HG03354 (cell line): ENCODE measurements at regions not wholly inside any gene's neighbourhood (a gene's known extent, or its start where the extent isn't known, plus 50 kb on each side); places are given as distances from the start of the nearest gene placed in this dataset.

ENCODE experiments used
- ATAC-seq: cut with Tn5 transposase; IDR thresholded peaks from one replicate; pipeline ENCODE4 v1.9.1; 2021; ENCODE audit warnings: mild to moderate bottlenecking; ENCODE audit not compliant: unreplicated experiment, poor library complexity, severe bottlenecking

- no peak for ATAC-seq
Measured at GRCh38 chr18:26705757-26706156, 157.4 kb upstream of the KCTD1 start.

GRCh38 chr18:26703170-26703930, 155.0 kb upstream of the KCTD1 start:
- ATAC-seq = no peak

DNA sequence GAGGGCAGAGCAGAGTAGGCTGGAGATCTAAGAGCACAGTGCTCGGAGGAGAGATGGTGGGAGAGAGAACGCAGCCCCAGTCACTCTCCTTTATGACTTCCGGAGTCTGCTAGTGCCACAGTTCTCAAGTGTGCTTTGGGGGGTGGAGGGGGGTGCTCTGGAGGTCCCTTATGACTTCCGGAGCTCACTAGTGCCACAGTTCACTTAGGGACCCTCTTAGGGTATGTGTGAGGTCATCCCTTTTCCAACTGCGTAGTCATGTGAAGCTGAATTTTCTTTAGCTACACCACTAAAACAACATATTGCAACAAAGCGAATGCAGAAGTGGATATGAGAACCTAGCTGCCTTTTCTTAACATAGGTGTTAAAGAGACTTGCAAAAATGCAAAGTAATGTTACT, 153.7 kb upstream of the KCTD1 start:
- ATAC-seq = no peak

- no peak for ATAC-seq
Measured at GRCh38 chr18:26700728-26701127, 152.4 kb upstream of the KCTD1 start.

DNA sequence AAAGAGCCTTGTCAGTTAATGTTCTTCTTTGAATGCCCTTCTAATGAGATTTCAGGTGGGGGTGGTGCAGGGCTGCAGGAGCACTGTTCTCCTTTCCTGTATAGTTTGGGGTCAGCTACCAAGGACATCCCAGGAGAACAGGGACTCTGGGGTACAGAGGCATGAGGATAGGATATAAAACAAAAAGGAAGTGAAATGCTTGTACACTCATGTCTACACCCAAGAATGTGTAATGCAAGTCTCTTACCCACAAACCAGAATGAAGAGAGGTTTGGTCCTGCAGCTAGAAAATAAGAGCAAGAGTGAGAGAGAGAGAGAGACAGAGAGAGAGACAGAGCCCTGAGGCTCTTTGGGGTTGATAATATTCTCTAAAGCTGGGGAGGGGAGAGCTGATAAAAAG, 151.8 kb upstream of the KCTD1 start:
- no peak for ATAC-seq

GRCh38 chr18:26697186-26697884, 149.0 kb upstream of the KCTD1 start:
- no peak for ATAC-seq

- ATAC-seq = no peak
Measured at GRCh38 chr18:26696786-26697185, 148.4 kb upstream of the KCTD1 start.

- no peak for ATAC-seq
Measured at GRCh38 chr18:26696308-26696707, 148.0 kb upstream of the KCTD1 start.

- ATAC-seq = no peak
Measured at GRCh38 chr18:26689226-26689879, 141.0 kb upstream of the KCTD1 start.

- ATAC-seq = no peak
Measured at GRCh38 chr18:26686532-26686931, 138.2 kb upstream of the KCTD1 start.

DNA sequence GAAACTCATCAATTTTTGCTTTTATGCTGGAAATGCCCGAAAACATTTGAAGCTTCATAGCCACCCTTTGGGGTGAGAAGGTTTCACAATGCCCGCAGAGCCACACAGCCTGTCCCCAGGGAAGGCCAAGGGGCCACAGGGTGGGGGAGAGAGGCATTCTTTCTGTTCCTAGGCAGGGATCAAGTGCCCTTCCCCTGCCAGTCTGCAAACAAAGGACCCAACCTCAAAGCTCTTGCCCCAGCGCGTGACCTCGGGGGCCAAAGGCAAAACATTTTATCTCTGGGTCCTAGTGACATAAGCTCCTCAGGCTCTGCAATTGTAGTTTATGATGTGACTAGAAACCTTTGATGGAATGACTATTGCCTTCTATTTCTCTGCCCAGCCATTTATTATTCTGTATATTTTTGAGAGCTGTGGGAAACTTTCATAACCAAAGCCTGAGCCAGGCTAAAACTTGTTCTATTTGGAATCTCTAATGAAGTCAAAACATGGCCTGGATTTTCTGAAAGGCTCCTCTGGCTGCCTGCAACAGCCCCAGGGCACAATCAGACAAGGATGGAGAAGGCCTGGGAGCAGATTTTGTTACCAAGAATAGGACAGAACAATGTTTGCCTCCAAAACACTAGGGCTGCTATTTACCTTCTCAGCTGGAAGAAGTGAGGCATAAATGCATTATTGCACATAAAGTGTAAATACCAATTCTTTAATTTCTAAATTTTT, 137.2 kb upstream of the KCTD1 start:
- ATAC-seq = no peak

GRCh38 chr18:26677957-26678356, 129.6 kb upstream of the KCTD1 start:
- ATAC-seq = no peak

DNA sequence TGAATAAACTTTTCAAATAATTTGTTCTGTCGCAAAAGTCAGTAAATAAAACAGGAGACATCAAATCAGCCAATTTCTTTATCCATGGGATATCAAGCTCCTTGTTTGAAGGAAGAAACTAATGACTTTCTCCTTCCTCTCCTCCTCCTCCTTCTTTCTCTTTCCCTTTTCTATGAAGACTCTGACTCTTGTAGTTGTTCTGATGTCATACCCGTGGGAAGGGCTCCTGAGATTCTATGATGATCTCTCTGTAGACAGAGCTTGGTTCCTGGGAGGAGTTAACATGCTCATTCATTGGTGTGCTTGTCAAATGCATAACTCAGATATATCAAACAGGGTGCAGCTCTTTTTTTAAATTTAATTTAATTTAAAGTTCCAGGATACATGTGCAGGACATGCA, 118.7 kb upstream of the KCTD1 start:
- ATAC-seq = no peak

- no peak for ATAC-seq
Measured at GRCh38 chr18:26662996-26663395, 114.6 kb upstream of the KCTD1 start.

GRCh38 chr18:26657631-26658581, 109.6 kb upstream of the KCTD1 start:
- no peak for ATAC-seq

DNA sequence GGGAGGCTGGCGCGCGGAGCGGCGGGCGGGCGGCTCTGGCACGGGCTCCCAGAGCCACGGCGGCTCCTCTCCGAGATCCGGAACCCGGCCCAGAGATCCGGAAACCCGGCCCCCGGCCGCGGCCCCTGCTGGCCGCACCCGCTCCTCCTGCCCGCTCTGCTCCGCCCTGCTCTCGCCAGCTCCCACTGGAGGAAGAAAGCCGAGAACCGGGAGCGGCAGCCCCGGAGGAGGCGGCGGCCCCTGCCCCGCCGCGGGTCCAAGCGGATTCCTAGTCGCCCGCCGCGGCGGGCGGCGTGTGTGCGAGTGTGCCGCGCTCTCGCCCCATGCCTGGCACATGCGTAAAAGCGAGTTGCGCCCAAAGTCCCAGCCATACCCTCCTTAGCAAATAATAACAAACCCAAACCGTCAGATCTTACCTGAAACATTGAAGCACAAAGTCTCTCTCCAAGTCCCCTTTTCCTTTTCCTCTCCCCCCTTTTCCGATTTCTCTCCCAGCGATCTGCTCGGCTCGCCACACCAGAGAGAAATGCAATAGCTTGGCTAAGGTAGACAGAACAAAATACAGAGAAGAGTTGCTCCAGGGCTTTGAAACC, 108.7 kb upstream of the KCTD1 start:
- ATAC-seq = peak; percentile 69

- ATAC-seq = peak; percentile 43
Measured at GRCh38 chr18:26656431-26656943, 108.1 kb upstream of the KCTD1 start.

DNA sequence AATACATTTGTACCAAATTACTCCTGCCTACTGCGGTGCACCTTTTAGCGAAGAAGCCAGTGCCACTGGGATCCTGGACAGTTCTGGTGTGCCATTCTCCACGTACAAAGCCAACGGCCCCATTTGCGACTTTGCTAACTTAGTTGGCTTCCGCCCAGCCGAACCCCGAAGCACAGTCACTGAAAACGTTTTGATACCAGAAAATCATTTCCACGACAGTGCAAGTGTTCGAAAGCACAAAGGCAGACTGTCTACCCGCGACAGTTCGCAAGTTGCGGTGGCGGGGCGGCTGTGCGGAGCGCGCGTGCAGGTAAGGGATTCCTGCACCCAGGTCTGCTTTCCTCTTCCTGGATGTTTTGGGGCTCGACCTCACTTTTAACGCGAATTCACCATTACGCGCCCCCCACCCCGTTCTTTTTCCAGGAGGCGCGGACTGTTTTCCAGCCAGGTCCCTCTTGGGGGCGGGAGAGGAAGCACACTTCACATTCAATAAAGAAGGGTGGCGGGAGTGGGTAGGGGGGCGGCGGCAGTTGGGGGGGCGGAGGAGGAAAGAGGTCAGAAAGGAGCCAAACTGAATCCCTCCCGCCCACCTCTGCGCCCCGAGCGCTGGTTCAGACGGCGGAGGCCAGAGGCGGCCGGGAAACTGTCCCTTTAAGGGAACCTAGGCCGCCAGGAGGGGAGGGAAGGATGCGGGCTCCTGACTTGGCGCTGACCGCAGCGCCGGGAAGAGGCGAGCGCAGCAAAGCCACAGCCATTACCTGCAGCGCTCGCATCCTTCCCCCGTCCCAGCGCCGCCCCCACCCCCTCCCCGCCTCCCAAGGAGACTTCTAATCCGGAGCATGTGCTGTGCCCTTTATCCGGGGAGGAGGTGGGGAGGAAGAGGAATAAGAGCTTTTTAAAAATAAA, 107.4 kb upstream of the KCTD1 start:
- no peak for ATAC-seq
